GM10248 (cell line): ENCODE measurements at regions not wholly inside any gene's neighbourhood (a gene's known extent, or its start where the extent isn't known, plus 50 kb on each side); places are given as distances from the start of the nearest gene placed in this dataset.

Experiments
- CTCF ChIA-PET: fragments of 300-600 bp; sonication (Branson Sonifier 250); formaldehyde crosslinking; extraction: SDS; loops from one replicate; lab custom pipeline; 2021; ENCODE audit warnings: antibody characterized with exemption; lab: Yijun Ruan, JAX
- POLR2A ChIA-PET: fragments of 350-650 bp; sonication (Branson Sonifier 250); formaldehyde crosslinking; extraction: SDS; loops from one replicate; lab custom pipeline; 2020; ENCODE audit warnings: antibody characterized with exemption; lab: Yijun Ruan, JAX
- DNase-seq: peaks from one replicate; pipeline ENCODE4 v3.0.0; 2012; ENCODE audit errors: extremely low spot score
- CTCF ChIP-seq: IDR thresholded peaks from 2 replicates; pipeline ENCODE4 v1.5.1; 2012; ENCODE audit warnings: mild to moderate bottlenecking, low read depth; ENCODE audit errors: extremely low read depth, missing control alignments, control extremely low read depth

GRCh38 chr21:20265707-20266440, 732.3 kb upstream of the NCAM2 start:
- ChIA-PET CTCF (no interaction called here), POLR2A (no interaction called here)
- TF ChIP-seq CTCF = no peak
- DNase-seq = no peak

DNA sequence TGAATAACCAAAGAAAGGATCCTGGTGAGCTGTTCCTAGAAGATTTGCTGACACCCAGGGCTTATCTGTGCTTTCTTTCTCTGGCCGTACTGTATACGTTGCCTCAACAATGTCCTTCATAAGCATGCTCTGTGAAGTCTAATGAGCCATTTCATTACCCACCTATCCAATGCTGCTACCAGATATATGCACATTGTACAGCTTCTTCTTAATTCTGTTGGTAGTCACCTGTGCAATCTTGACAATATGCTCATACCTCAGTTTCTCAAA, 731.8 kb upstream of the NCAM2 start:
- POLR2A ChIA-PET = no interaction called here
- no peak for DNase-seq
- CTCF ChIA-PET = no interaction called here
- TF ChIP-seq CTCF = no peak

DNA sequence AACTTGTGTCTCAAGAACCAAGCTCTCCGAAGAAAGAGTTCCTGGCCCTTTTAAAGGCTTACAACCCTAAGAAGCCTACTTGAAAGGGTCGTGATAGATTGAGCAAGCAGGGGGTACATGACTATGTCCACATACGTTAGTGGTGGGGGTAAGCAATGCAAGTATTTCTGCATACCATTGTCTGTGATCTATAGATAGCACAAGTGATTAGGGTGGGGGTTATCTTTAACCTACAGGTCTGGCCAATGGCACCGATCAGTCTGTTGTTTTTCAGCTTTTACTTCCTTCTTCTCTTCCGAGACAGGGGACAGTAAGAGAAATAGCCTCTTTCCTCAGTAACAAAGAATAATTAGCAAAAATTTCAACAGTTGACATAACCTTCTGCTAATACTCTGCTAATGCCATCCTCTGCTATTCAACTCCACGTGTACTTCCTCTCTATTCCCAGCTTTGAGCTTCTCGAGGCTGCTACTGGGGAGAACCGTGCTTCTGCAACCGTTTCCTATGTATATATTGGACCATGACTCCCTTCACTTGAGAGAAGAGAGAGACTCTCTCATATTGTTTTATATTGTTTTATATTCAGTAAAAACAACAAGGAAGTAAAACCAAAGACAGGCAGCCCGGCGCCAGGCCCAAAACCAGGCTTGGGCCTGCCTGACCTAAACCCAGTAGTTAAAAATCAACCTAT, 727.7 kb upstream of the NCAM2 start:
- ChIA-PET CTCF (interaction anchor here (0.7 to 1.1 kb wide), 2 partner anchors 9 to 12 kb away, joined by 3 read pairs; no protein-coding TSS in a partner anchor), POLR2A (no interaction called here)
- TF ChIP-seq CTCF = no peak
- DNase-seq = no peak

- TF ChIP-seq CTCF = no peak
- no peak for DNase-seq
- POLR2A ChIA-PET = no interaction called here
- CTCF ChIA-PET = no interaction called here
Observed at GRCh38 chr21:20272791-20273362, 725.3 kb upstream of the NCAM2 start.

GRCh38 chr21:20276377-20276776, 721.8 kb upstream of the NCAM2 start:
- ChIA-PET POLR2A (no interaction called here), CTCF (interaction anchor here (1.8 kb wide), 1 partner anchor 28 kb away, joined by 5 read pairs; no protein-coding TSS in a partner anchor)
- no peak for DNase-seq
- no peak for TF ChIP-seq CTCF

- POLR2A ChIA-PET = no interaction called here
- CTCF ChIA-PET = interaction anchor here (1.8 kb wide), 1 partner anchor 27 kb away, joined by 5 read pairs; no protein-coding TSS in a partner anchor
Observed at GRCh38 chr21:20276954-20277353, 721.3 kb upstream of the NCAM2 start.

More at GRCh38 chr21:20276954-20277353, 721.3 kb upstream of the NCAM2 start:
- TF ChIP-seq CTCF = no peak
- DNase-seq = no peak
